Fibroblast of skin of right quadriceps (primary cell): ENCODE measurements at regions not wholly inside any gene's neighbourhood (a gene's known extent, or its start where the extent isn't known, plus 50 kb on each side); places are given as distances from the start of the nearest gene placed in this dataset.

Experiments
- DNase-seq: peaks from one replicate; pipeline ENCODE4 v3.0.0-alpha.2; 2013

GRCh38 chr20:63083831-63084562 is 77.2 kb upstream of the BHLHE23 start:
- no peak for DNase-seq

GRCh38 chr20:63082939-63083735 is 76.4 kb upstream of the BHLHE23 start:
- no peak for DNase-seq

GRCh38 chr20:63082308-63082938 is 75.7 kb upstream of the BHLHE23 start:
- peak; percentile 17 for DNase-seq

- no peak for DNase-seq
Measured at GRCh38 chr20:63081831-63082230, 75.1 kb upstream of the BHLHE23 start.

- no peak for DNase-seq
Measured at GRCh38 chr20:63081351-63081750, 74.6 kb upstream of the BHLHE23 start.

- DNase-seq, result no peak
Measured at GRCh38 chr20:63080811-63081210, 74.0 kb upstream of the BHLHE23 start.

GRCh38 chr20:63080411-63080810 is 73.6 kb upstream of the BHLHE23 start:
- no peak for DNase-seq

- no peak for DNase-seq
Measured at GRCh38 chr20:63079971-63080370, 73.2 kb upstream of the BHLHE23 start.

- DNase-seq, result no peak
Measured at GRCh38 chr20:63077705-63078104, 70.9 kb upstream of the BHLHE23 start.

- no peak for DNase-seq
Measured at GRCh38 chr20:63076421-63076820, 69.7 kb upstream of the BHLHE23 start.

- no peak for DNase-seq
Measured at GRCh38 chr20:63074631-63075030, 67.9 kb upstream of the BHLHE23 start.

GRCh38 chr20:63074182-63074581 is 67.4 kb upstream of the BHLHE23 start:
- DNase-seq, result no peak

GRCh38 chr20:63073738-63074065 is 66.9 kb upstream of the BHLHE23 start:
- DNase-seq, result no peak

GRCh38 chr20:63072991-63073737 is 66.4 kb upstream of the BHLHE23 start:
- DNase-seq, result no peak

- no peak for DNase-seq
Measured at GRCh38 chr20:63072231-63072791, 65.5 kb upstream of the BHLHE23 start.

- DNase-seq, result peak; percentile 43
Measured at GRCh38 chr20:63071541-63072181, 64.9 kb upstream of the BHLHE23 start.

GRCh38 chr20:63070771-63071540 is 64.2 kb upstream of the BHLHE23 start:
- DNase-seq, result no peak

GRCh38 chr20:63070301-63070625 is 63.5 kb upstream of the BHLHE23 start:
- no peak for DNase-seq

GRCh38 chr20:63068711-63069367 is 62.1 kb upstream of the BHLHE23 start:
- no peak for DNase-seq

- DNase-seq, result no peak
Measured at GRCh38 chr20:63067721-63068560, 61.2 kb upstream of the BHLHE23 start.
